GM12873 (cell line): ENCODE measurements at regions not wholly inside any gene's neighbourhood (a gene's known extent, or its start where the extent isn't known, plus 50 kb on each side); places are given as distances from the start of the nearest gene placed in this dataset.

Experiments used
- TF ChIP-seq, protein P1 (sequence below): IDR thresholded peaks from 2 replicates; pipeline ENCODE4 v1.5.1; 2012; ENCODE audit warnings: low read depth, mild to moderate bottlenecking, moderate library complexity, low read length, control low read depth; ENCODE audit not compliant: insufficient read depth; ENCODE audit errors: missing control alignments

- TF ChIP-seq, protein P1, sequence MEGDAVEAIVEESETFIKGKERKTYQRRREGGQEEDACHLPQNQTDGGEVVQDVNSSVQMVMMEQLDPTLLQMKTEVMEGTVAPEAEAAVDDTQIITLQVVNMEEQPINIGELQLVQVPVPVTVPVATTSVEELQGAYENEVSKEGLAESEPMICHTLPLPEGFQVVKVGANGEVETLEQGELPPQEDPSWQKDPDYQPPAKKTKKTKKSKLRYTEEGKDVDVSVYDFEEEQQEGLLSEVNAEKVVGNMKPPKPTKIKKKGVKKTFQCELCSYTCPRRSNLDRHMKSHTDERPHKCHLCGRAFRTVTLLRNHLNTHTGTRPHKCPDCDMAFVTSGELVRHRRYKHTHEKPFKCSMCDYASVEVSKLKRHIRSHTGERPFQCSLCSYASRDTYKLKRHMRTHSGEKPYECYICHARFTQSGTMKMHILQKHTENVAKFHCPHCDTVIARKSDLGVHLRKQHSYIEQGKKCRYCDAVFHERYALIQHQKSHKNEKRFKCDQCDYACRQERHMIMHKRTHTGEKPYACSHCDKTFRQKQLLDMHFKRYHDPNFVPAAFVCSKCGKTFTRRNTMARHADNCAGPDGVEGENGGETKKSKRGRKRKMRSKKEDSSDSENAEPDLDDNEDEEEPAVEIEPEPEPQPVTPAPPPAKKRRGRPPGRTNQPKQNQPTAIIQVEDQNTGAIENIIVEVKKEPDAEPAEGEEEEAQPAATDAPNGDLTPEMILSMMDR, result no peak
Measured at GRCh38 chr11:134691985-134692384, 279.9 kb upstream of the B3GAT1 start.

DNA sequence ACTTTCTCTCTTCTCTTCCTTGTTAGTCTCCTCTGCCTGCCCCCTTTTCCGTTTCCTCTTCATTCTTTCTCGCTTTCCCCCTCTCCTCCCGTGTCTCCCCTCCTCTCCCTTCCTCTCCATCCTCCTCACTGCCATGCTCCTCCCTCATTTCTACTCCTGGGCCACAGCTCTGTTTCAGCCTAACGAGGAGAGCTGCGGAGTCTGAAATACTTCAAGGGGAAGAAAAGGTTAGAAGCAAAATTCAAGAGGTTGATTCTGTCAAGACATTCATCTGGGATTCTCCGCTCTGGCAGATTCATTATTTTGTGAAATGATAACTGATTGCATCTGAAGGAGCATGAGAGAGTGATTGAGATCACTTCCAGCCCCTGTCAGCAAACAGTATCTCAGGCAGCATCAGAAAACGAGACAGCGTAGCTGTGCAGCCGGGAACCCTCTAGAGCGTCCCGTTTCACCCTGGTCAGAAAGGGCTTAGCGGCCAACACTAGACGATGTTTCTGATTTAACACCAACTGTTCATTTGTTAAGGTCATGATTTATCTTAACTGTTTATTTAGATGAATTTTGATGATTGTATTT, 279.3 kb upstream of the B3GAT1 start:
- TF ChIP-seq, protein P1, result no peak

DNA sequence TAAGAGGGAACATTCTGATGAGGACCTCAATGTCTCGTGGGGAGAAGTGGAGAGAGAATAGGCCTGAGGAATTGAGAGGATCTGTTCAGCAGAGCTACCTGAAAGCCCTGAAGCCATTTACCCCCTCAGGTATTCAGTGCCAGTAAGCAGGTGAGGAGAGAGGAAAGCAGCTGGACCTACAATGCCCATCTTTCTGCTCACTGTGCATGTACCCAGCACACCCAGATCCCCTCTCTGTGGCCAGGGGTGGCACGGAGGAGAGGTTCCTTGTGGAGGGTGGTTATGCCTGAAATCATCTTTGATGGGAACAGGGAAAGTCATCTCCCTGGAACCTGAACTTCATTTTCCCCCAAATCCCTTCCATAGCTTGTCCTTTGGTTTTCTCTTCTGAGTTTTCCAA, 277.8 kb upstream of the B3GAT1 start:
- TF ChIP-seq, protein P1, result no peak

- TF ChIP-seq, protein P1, result no peak
Measured at GRCh38 chr11:134687548-134687947, 275.5 kb upstream of the B3GAT1 start.

DNA sequence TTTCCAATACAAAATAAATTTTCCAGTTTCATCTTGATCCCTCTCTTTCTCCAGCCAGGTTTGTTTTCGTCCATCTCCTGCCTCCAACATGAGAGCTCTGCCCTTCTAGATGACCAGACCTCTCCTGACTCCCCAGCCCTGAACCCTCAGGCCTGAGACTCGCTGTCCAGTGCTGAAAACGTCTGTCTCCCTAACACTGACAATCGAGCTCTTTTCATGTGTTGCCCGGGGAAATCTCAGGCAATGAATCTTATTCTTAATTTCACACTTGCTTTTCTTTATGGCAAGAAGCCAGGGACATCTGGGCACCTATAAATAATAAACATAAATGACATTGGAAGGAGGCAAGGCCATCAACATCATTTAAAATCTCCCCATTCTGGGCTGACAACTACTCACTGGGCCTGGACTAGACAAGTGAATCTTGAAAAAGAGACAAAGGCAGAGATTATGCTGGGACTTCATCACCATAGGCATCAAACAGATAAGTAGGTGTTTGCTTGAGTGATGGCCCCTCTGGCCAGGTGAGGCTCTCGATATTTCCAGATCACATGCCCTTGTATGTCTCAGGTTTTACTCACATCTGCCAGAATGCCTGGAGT, 274.5 kb upstream of the B3GAT1 start:
- TF ChIP-seq, protein P1, result no peak

GRCh38 chr11:134685793-134686380, 273.8 kb upstream of the B3GAT1 start:
- TF ChIP-seq, protein P1, result no peak

DNA sequence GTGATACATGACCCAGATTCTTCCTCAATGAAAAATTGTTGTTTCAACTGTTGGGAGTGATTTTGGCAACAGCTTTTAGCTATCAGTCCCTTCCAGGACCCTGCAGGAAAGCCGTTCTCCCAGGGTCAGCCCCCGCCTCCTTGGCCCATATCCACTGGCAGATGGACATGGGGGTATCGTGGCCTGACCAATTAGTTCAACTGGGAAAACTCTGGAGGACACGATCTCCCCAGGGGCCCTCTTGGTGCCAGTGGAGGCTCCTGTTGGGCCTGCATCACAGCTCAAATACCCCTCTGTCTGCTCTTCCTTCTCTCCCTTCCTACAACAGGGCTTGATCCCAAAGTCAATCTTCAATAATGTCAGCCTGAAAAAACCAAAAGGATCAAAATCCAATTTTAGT, 272.5 kb upstream of the B3GAT1 start:
- TF ChIP-seq, protein P1, result no peak
